ENCODE measurements at regions not wholly inside any gene's neighbourhood (a gene's known extent, or its start where the extent isn't known, plus 50 kb on each side); places are given as distances from the start of the nearest gene placed in this dataset.

DNA sequence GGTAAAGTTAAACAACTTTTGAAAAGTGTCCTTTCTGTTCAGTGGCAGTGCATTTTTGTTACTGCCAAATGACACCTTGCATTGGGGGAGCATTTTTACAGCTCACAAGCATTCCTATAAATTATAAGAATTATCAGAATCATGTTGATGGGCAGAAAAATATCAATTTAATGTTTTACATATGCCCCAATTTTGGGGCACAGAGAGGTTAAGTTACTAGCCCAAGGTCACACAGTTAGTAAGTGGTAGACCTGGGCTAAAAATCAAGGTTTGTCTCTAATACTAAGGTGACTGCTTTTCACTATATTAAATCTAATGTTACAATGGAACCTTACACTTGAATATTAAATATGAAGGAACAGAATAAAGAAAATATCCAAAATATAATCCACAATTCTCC is 180.1 kb upstream of the IVNS1ABP start (continued):
- TF ChIP-seq, protein P1, sequence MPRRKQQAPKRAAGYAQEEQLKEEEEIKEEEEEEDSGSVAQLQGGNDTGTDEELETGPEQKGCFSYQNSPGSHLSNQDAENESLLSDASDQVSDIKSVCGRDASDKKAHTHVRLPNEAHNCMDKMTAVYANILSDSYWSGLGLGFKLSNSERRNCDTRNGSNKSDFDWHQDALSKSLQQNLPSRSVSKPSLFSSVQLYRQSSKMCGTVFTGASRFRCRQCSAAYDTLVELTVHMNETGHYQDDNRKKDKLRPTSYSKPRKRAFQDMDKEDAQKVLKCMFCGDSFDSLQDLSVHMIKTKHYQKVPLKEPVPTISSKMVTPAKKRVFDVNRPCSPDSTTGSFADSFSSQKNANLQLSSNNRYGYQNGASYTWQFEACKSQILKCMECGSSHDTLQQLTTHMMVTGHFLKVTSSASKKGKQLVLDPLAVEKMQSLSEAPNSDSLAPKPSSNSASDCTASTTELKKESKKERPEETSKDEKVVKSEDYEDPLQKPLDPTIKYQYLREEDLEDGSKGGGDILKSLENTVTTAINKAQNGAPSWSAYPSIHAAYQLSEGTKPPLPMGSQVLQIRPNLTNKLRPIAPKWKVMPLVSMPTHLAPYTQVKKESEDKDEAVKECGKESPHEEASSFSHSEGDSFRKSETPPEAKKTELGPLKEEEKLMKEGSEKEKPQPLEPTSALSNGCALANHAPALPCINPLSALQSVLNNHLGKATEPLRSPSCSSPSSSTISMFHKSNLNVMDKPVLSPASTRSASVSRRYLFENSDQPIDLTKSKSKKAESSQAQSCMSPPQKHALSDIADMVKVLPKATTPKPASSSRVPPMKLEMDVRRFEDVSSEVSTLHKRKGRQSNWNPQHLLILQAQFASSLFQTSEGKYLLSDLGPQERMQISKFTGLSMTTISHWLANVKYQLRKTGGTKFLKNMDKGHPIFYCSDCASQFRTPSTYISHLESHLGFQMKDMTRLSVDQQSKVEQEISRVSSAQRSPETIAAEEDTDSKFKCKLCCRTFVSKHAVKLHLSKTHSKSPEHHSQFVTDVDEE (CRISPR knock-in tag; IDR thresholded peaks at IDR 0.05), result no peak
- no peak for TF ChIP-seq ARNTL (CRISPR knock-in tag; IDR thresholded peaks at IDR 0.05; ENCODE audit: borderline replicate concordance, low read depth)
- no peak for TF ChIP-seq ESRRG (CRISPR knock-in tag; IDR thresholded peaks at IDR 0.05)
- no peak for TF ChIP-seq BACH2 (CRISPR knock-in tag; IDR thresholded peaks at IDR 0.05; ENCODE audit: borderline replicate concordance)
- TF ChIP-seq ZFP30 (CRISPR knock-in tag; IDR thresholded peaks at IDR 0.05), result no peak

DNA sequence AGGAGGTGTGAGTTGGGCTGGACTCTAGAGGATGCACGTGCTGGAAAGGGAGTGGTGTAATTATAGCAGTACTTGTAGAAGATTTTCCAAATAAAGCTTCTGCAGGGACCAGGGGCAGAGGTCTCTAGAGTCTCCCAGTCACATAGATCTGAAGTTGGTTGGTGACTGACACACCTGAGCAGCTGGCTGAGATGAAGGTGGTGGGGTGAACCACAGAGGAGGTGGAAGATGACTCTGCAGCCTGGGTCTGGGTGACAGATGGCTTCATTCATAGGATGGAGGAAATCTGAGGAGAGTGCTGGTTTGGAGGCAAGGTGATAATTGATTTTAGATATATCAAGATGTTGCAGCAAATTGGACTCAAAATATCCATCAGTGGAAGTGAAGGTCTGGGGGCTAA is 178.9 kb upstream of the IVNS1ABP start:
- TF ChIP-seq TCF4 (CRISPR knock-in tag; IDR thresholded peaks at IDR 0.05; ENCODE audit: borderline replicate concordance) (no peak), ZFP30 (CRISPR knock-in tag; IDR thresholded peaks at IDR 0.05) (no peak), OSR1 (CRISPR knock-in tag; IDR thresholded peaks at IDR 0.05) (no peak), ZC3H10 (CRISPR knock-in tag; IDR thresholded peaks at IDR 0.05) (no peak), ZNF70 (CRISPR knock-in tag; IDR thresholded peaks at IDR 0.05) (no peak), TOX (CRISPR knock-in tag; IDR thresholded peaks at IDR 0.05; ENCODE audit: borderline replicate concordance) (no peak), ISL1 (CRISPR knock-in tag; IDR thresholded peaks at IDR 0.05) (no peak), GLIS3 (CRISPR knock-in tag; IDR thresholded peaks at IDR 0.05) (no peak)
- TF ChIP-seq, protein P1 (CRISPR knock-in tag; IDR thresholded peaks at IDR 0.05), result no peak
- TF ChIP-seq, protein P2, sequence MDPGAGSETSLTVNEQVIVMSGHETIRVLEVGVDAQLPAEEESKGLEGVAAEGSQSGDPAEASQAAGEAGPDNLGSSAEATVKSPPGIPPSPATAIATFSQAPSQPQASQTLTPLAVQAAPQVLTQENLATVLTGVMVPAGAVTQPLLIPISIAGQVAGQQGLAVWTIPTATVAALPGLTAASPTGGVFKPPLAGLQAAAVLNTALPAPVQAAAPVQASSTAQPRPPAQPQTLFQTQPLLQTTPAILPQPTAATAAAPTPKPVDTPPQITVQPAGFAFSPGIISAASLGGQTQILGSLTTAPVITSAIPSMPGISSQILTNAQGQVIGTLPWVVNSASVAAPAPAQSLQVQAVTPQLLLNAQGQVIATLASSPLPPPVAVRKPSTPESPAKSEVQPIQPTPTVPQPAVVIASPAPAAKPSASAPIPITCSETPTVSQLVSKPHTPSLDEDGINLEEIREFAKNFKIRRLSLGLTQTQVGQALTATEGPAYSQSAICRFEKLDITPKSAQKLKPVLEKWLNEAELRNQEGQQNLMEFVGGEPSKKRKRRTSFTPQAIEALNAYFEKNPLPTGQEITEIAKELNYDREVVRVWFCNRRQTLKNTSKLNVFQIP (CRISPR knock-in tag; IDR thresholded peaks at IDR 0.05; ENCODE audit: borderline replicate concordance, low read depth), result no peak
- TF ChIP-seq, protein P3, sequence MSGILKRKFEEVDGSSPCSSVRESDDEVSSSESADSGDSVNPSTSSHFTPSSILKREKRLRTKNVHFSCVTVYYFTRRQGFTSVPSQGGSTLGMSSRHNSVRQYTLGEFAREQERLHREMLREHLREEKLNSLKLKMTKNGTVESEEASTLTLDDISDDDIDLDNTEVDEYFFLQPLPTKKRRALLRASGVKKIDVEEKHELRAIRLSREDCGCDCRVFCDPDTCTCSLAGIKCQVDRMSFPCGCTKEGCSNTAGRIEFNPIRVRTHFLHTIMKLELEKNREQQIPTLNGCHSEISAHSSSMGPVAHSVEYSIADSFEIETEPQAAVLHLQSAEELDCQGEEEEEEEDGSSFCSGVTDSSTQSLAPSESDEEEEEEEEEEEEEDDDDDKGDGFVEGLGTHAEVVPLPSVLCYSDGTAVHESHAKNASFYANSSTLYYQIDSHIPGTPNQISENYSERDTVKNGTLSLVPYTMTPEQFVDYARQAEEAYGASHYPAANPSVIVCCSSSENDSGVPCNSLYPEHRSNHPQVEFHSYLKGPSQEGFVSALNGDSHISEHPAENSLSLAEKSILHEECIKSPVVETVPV (CRISPR knock-in tag; IDR thresholded peaks at IDR 0.05), result no peak
- no peak for ATAC-seq

DNA sequence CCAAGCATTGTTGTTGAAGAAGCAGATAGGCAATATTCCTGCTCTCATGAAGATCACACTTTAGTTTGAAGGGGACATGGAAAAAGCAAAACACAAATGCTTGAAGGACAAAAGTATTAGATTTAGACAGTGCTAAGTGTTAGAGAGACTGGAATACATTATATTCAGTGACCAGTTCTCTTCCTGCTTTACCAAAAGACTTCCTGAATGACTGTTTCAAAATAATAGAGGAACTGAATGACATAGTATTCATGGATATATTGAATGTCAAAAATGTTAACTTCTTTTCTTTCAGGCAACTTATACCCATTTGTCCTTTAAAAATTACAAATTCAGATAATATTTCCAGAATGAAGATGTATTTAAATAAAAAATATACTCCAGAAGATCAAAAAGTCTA is 178.0 kb upstream of the IVNS1ABP start:
- no peak for TF ChIP-seq OSR1 (CRISPR knock-in tag; IDR thresholded peaks at IDR 0.05)
- ATAC-seq, result no peak

DNA sequence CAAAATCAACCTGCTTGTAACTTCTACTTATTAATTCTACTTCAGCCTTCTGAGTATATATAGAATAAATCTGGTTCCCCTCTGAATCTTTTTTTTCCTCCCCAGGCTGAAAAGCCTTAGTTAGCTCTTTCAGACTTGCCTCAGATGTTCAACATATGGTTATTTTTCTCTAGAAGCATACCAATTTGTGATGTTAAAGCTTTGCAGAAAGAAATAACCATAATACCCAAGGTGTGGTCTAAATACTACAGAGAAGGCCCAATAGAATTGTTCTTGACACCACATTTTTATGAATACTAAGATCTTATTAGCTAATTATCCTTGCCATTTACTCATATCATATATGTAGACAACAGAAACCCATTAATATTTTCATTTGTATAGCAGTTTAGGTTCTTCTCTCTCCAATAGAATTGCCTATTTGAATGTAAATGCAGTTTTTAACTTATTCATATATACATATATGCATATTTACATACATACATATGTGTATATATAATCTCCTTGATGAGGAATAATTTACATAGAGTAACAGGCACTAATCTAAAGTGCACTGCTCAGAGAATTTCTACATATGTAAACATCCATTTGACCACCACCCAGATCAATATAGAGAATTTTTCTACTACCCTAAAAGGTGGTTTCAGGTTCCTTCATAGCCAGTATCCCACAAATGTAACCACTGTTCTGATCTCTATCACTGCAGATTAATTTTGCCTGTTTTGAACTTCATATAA is 175.2 kb upstream of the IVNS1ABP start:
- no peak for ATAC-seq
- no peak for TF ChIP-seq ZFP3 (CRISPR knock-in tag; IDR thresholded peaks at IDR 0.05)
- no peak for TF ChIP-seq ZC3H10 (CRISPR knock-in tag; IDR thresholded peaks at IDR 0.05)
- TF ChIP-seq ZNF565 (CRISPR knock-in tag; conservative IDR thresholded peaks at IDR 0.05; ENCODE audit: low read depth), result no peak
- no peak for TF ChIP-seq RARB (CRISPR knock-in tag; IDR thresholded peaks at IDR 0.05)
- no peak for TF ChIP-seq ZNF8 (CRISPR knock-in tag; IDR thresholded peaks at IDR 0.05)
- TF ChIP-seq ARNTL (CRISPR knock-in tag; IDR thresholded peaks at IDR 0.05; ENCODE audit: borderline replicate concordance, low read depth), result no peak
- TF ChIP-seq BACH2 (CRISPR knock-in tag; IDR thresholded peaks at IDR 0.05; ENCODE audit: borderline replicate concordance), result no peak
- TF ChIP-seq SNAI2 (CRISPR knock-in tag; IDR thresholded peaks at IDR 0.05), result no peak
- TF ChIP-seq, protein P4, sequence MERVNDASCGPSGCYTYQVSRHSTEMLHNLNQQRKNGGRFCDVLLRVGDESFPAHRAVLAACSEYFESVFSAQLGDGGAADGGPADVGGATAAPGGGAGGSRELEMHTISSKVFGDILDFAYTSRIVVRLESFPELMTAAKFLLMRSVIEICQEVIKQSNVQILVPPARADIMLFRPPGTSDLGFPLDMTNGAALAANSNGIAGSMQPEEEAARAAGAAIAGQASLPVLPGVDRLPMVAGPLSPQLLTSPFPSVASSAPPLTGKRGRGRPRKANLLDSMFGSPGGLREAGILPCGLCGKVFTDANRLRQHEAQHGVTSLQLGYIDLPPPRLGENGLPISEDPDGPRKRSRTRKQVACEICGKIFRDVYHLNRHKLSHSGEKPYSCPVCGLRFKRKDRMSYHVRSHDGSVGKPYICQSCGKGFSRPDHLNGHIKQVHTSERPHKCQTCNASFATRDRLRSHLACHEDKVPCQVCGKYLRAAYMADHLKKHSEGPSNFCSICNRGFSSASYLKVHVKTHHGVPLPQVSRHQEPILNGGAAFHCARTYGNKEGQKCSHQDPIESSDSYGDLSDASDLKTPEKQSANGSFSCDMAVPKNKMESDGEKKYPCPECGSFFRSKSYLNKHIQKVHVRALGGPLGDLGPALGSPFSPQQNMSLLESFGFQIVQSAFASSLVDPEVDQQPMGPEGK (CRISPR knock-in tag; IDR thresholded peaks at IDR 0.05; ENCODE audit: borderline replicate concordance), result no peak
- TF ChIP-seq, protein P5, sequence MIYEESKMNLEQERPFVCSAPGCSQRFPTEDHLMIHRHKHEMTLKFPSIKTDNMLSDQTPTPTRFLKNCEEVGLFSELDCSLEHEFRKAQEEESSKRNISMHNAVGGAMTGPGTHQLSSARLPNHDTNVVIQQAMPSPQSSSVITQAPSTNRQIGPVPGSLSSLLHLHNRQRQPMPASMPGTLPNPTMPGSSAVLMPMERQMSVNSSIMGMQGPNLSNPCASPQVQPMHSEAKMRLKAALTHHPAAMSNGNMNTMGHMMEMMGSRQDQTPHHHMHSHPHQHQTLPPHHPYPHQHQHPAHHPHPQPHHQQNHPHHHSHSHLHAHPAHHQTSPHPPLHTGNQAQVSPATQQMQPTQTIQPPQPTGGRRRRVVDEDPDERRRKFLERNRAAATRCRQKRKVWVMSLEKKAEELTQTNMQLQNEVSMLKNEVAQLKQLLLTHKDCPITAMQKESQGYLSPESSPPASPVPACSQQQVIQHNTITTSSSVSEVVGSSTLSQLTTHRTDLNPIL (CRISPR knock-in tag; IDR thresholded peaks at IDR 0.05; ENCODE audit: low read depth), result no peak
- no peak for TF ChIP-seq TOX (CRISPR knock-in tag; IDR thresholded peaks at IDR 0.05; ENCODE audit: borderline replicate concordance)
- no peak for TF ChIP-seq ISL1 (CRISPR knock-in tag; IDR thresholded peaks at IDR 0.05)
- TF ChIP-seq, protein P2 (CRISPR knock-in tag; IDR thresholded peaks at IDR 0.05; ENCODE audit: borderline replicate concordance, low read depth), result no peak

Measured in SK-N-SH treated with all-trans-retinoic acid at 6 μM for 48 hours (cell line).